LNCaP clone FGC (cell line): ENCODE measurements at regions not wholly inside any gene's neighbourhood (a gene's known extent, or its start where the extent isn't known, plus 50 kb on each side); places are given as distances from the start of the nearest gene placed in this dataset.

Experiments
- DNase-seq: peaks from one replicate; pipeline ENCODE4 v3.0.0-alpha.2; 2011; ENCODE audit warnings: low read depth
- H3K4me3 ChIP-seq: 2 replicates; pipeline ENCODE4 v1.5.1; 2011; ENCODE audit warnings: mild to moderate bottlenecking, low read depth, low read length, control low read depth
- CTCF ChIP-seq: IDR thresholded peaks from 2 replicates; pipeline ENCODE4 v1.5.1; 2012; ENCODE audit warnings: mild to moderate bottlenecking; ENCODE audit not compliant: control insufficient read depth, insufficient read depth; ENCODE audit errors: extremely low read depth

GRCh38 chr7:12064586-12065127 lies 146.4 kb upstream of the TMEM106B start:
- no peak for DNase-seq
- TF ChIP-seq CTCF, result no peak
- H3K4me3 ChIP-seq, result no peak overlapping the region

GRCh38 chr7:12066004-12066403 lies 145.1 kb upstream of the TMEM106B start:
- DNase-seq, result no peak
- TF ChIP-seq CTCF, result no peak
- no peak overlapping the region for H3K4me3 ChIP-seq

GRCh38 chr7:12066521-12066920 lies 144.6 kb upstream of the TMEM106B start:
- TF ChIP-seq CTCF, result no peak
- peak; percentile 2 for DNase-seq
- no peak overlapping the region for H3K4me3 ChIP-seq

GRCh38 chr7:12067156-12067831 lies 143.8 kb upstream of the TMEM106B start:
- peak; percentile 79 for TF ChIP-seq CTCF
- no peak for DNase-seq
- no peak overlapping the region for H3K4me3 ChIP-seq

GRCh38 chr7:12069757-12070156 lies 141.3 kb upstream of the TMEM106B start:
- no peak for DNase-seq
- no peak for TF ChIP-seq CTCF

GRCh38 chr7:12074889-12075288 lies 136.2 kb upstream of the TMEM106B start:
- no peak for TF ChIP-seq CTCF
- no peak for DNase-seq
- H3K4me3 ChIP-seq, result no peak overlapping the region

More at GRCh38 chr7:12069757-12070156, 141.3 kb upstream of the TMEM106B start:
- H3K4me3 ChIP-seq, result no peak overlapping the region

- no peak overlapping the region for H3K4me3 ChIP-seq
- no peak for DNase-seq
- no peak for TF ChIP-seq CTCF
Measured at GRCh38 chr7:12080006-12080405, 131.1 kb upstream of the TMEM106B start.
